ENCODE measurements at regions not wholly inside any gene's neighbourhood (a gene's known extent, or its start where the extent isn't known, plus 50 kb on each side); places are given as distances from the start of the nearest gene placed in this dataset.

- H2AFZ ChIP-seq, result no peak overlapping the region
- TF ChIP-seq CTCF (IDR thresholded peaks at IDR 0.05), result no peak
- H3K9ac ChIP-seq, result no peak overlapping the region
- no peaks in the 10 kb centered on the region for H3K79me2 ChIP-seq
- no peak overlapping the region for H3K4me3 ChIP-seq (ENCODE audit: low read depth, low read length)
- no peaks in the 10 kb centered on the region for H3K9me3 ChIP-seq (ENCODE audit: control insufficient read depth, low read length)
- H3K4me2 ChIP-seq (ENCODE audit: low read length), result no peak overlapping the region
- no peak overlapping the region for H3K27ac ChIP-seq
- no peaks in the 10 kb centered on the region for H3K36me3 ChIP-seq (ENCODE audit: control insufficient read depth, insufficient read depth, low read length)
- H3K27me3 ChIP-seq (ENCODE audit: control insufficient read depth, insufficient read depth, low read length), result no peaks in the 10 kb centered on the region
- H3K4me1 ChIP-seq, result no peaks in the 10 kb centered on the region
Measured at GRCh38 chr9:120032639-120033038, 547.3 kb downstream of the CDK5RAP2 start.

GRCh38 chr9:120030847-120031246 is 549.1 kb downstream of the CDK5RAP2 start:
- no peak for TF ChIP-seq CTCF (IDR thresholded peaks at IDR 0.05)
- Histone ChIP-seq H3K9ac (no peak overlapping the region), H3K4me3 (ENCODE audit: low read depth, low read length) (no peak overlapping the region), H3K4me1 (no peaks in the 10 kb centered on the region), H3K9me3 (ENCODE audit: control insufficient read depth, low read length) (no peaks in the 10 kb centered on the region), H3K79me2 (no peaks in the 10 kb centered on the region), H3K27ac (no peak overlapping the region), H3K27me3 (ENCODE audit: control insufficient read depth, insufficient read depth, low read length) (no peaks in the 10 kb centered on the region), H3K4me2 (ENCODE audit: low read length) (no peak overlapping the region), H3K36me3 (ENCODE audit: control insufficient read depth, insufficient read depth, low read length) (no peaks in the 10 kb centered on the region), H2AFZ (no peak overlapping the region)

- TF ChIP-seq CTCF (IDR thresholded peaks at IDR 0.05), result no peak
- Histone ChIP-seq H3K79me2 (no peaks in the 10 kb centered on the region), H3K9ac (no peak overlapping the region), H3K27ac (no peak overlapping the region), H3K27me3 (ENCODE audit: control insufficient read depth, insufficient read depth, low read length) (no peaks in the 10 kb centered on the region), H3K4me2 (ENCODE audit: low read length) (no peak overlapping the region), H3K4me3 (ENCODE audit: low read depth, low read length) (no peak overlapping the region), H3K9me3 (ENCODE audit: control insufficient read depth, low read length) (no peaks in the 10 kb centered on the region), H2AFZ (no peak overlapping the region), H3K4me1 (no peaks in the 10 kb centered on the region), H3K36me3 (ENCODE audit: control insufficient read depth, insufficient read depth, low read length) (no peaks in the 10 kb centered on the region)
Measured at GRCh38 chr9:120018550-120018949, 561.4 kb downstream of the CDK5RAP2 start.

GRCh38 chr9:120018037-120018436 is 561.9 kb downstream of the CDK5RAP2 start:
- no peak for TF ChIP-seq CTCF (IDR thresholded peaks at IDR 0.05)
- H3K4me2 ChIP-seq (ENCODE audit: low read length), result no peak overlapping the region
- H3K36me3 ChIP-seq (ENCODE audit: control insufficient read depth, insufficient read depth, low read length), result no peaks in the 10 kb centered on the region
- no peak overlapping the region for H3K27ac ChIP-seq
- H3K9ac ChIP-seq, result no peak overlapping the region
- H3K27me3 ChIP-seq (ENCODE audit: control insufficient read depth, insufficient read depth, low read length), result no peaks in the 10 kb centered on the region
- H3K4me3 ChIP-seq (ENCODE audit: low read depth, low read length), result no peak overlapping the region
- no peaks in the 10 kb centered on the region for H3K79me2 ChIP-seq
- H3K4me1 ChIP-seq, result no peaks in the 10 kb centered on the region
- H2AFZ ChIP-seq, result no peak overlapping the region
- no peaks in the 10 kb centered on the region for H3K9me3 ChIP-seq (ENCODE audit: control insufficient read depth, low read length)

GRCh38 chr9:120016231-120016630 is 563.7 kb downstream of the CDK5RAP2 start:
- no peak overlapping the region for H3K27ac ChIP-seq
- no peaks in the 10 kb centered on the region for H3K4me1 ChIP-seq
- no peaks in the 10 kb centered on the region for H3K27me3 ChIP-seq (ENCODE audit: control insufficient read depth, insufficient read depth, low read length)
- H3K4me3 ChIP-seq (ENCODE audit: low read depth, low read length), result no peak overlapping the region
- no peak for TF ChIP-seq CTCF (IDR thresholded peaks at IDR 0.05)
- H3K9me3 ChIP-seq (ENCODE audit: control insufficient read depth, low read length), result no peaks in the 10 kb centered on the region
- no peak overlapping the region for H3K9ac ChIP-seq
- no peak overlapping the region for H3K4me2 ChIP-seq (ENCODE audit: low read length)
- H2AFZ ChIP-seq, result no peak overlapping the region
- H3K36me3 ChIP-seq (ENCODE audit: control insufficient read depth, insufficient read depth, low read length), result no peaks in the 10 kb centered on the region
- no peaks in the 10 kb centered on the region for H3K79me2 ChIP-seq
